K562 (cell line): ENCODE measurements at regions not wholly inside any gene's neighbourhood (a gene's known extent, or its start where the extent isn't known, plus 50 kb on each side); places are given as distances from the start of the nearest gene placed in this dataset.

Experiments used
- CTCF ChIP-seq, 3 experiments: IDR thresholded peaks in 2 of 3; conservative IDR thresholded peaks in 1 of 3; 2 replicates each; pipeline ENCODE4 v1.5.1; 2011 to 2012; ENCODE audit warnings: low read length in 3 of 3, mild to moderate bottlenecking in 3 of 3, control low read depth in 2 of 3, improper control_type of control experiment in 1 of 3, inconsistent platforms in 1 of 3, low read depth in 1 of 3, mixed read lengths in 1 of 3, moderate library complexity in 1 of 3; ENCODE audit not compliant: insufficient read depth in 2 of 3
- EP300 ChIP-seq: IDR thresholded peaks from 2 replicates; pipeline ENCODE4 v1.6.1; 2012; ENCODE audit warnings: low read length, improper control_type of control experiment
- NR2C1 ChIP-seq, 2 experiments: fragments of 450-650 bp; IDR thresholded peaks; 2 replicates each; pipeline ENCODE4 v1.6.1; 2017; ENCODE audit warnings: mild to moderate bottlenecking in 2 of 2, antibody characterized with exemption in 1 of 2, inconsistent platforms in 1 of 2, missing compliant biosample characterization in 1 of 2, missing genetic modification characterization in 1 of 2
- POLR2A ChIP-seq: fragments of 450-650 bp; conservative IDR thresholded peaks from 2 replicates; pipeline ENCODE4 v1.6.1; 2016
- ZBTB7A ChIP-seq: IDR thresholded peaks from 2 replicates; pipeline ENCODE4 v1.6.1; 2011; ENCODE audit warnings: low read depth, mild to moderate bottlenecking, low read length, moderate library complexity, borderline replicate concordance; ENCODE audit not compliant: control insufficient read depth
- ZC3H4 ChIP-seq: sonication (generic); formaldehyde crosslinking; IDR thresholded peaks from 2 replicates; pipeline ENCODE4 v1.9.0; 2021; ENCODE audit warnings: missing genetic modification reagents, borderline replicate concordance

DNA sequence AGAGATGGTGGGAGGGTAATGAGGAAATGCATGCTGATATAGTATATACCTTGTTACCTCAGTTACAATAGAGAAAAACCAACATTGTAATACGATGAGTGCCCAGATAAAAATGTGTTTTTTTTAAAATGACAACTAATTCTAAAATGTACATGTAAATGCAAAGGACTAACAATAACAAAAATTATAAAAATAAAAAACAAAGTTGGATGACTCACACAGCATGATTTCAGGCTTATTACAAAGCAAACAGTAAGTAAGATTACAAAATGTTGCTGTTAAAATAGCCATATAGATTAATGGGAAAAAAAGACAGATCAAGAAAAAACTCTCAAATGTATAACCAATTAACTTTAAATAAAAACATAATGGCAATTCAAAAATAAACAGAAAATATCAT, 1099.4 kb downstream of the FSCB start:
- TF ChIP-seq CTCF (IDR thresholded peaks at IDR 0.05 in 2 of 3, conservative IDR thresholded peaks at IDR 0.05 in 1 of 3; ENCODE audit: insufficient read depth in 2 of 3, low read depth in 1 of 3, low read length in 3 of 3) (no peak), POLR2A (no peak), EP300 (no peak), NR2C1 (IDR thresholded peaks at IDR 0.05) (no peak), NR2C1 (tag; IDR thresholded peaks at IDR 0.05) (no peak), ZC3H4 (CRISPR knock-in tag) (no peak), ZBTB7A (no peak)
